ENCODE measurements at regions not wholly inside any gene's neighbourhood (a gene's known extent, or its start where the extent isn't known, plus 50 kb on each side); places are given as distances from the start of the nearest gene placed in this dataset.

- no peak for DNase-seq
Observed at GRCh38 chr6:147870506-147871110, 362.1 kb downstream of the SAMD5 start.

GRCh38 chr6:147872002-147872401 is 363.5 kb downstream of the SAMD5 start:
- no peak for DNase-seq

GRCh38 chr6:147873816-147874215 is 365.3 kb downstream of the SAMD5 start:
- no peak for DNase-seq

GRCh38 chr6:147874322-147874721 is 365.8 kb downstream of the SAMD5 start:
- no peak for DNase-seq

- DNase-seq: no peak
Observed at GRCh38 chr6:147879031-147879580, 370.6 kb downstream of the SAMD5 start.

GRCh38 chr6:147881432-147881831 is 372.9 kb downstream of the SAMD5 start:
- no peak for DNase-seq

GRCh38 chr6:147888374-147888773 is 379.9 kb downstream of the SAMD5 start:
- no peak for DNase-seq

GRCh38 chr6:147891671-147892070 is 383.2 kb downstream of the SAMD5 start:
- no peak for DNase-seq

- no peak for DNase-seq
Observed at GRCh38 chr6:147892476-147892875, 384.0 kb downstream of the SAMD5 start.

- no peak for DNase-seq
Observed at GRCh38 chr6:147895272-147895671, 386.8 kb downstream of the SAMD5 start.

- no peak for DNase-seq
Observed at GRCh38 chr6:147900247-147900830, 391.8 kb downstream of the SAMD5 start.

- no peak for DNase-seq
Observed at GRCh38 chr6:147903321-147903720, 394.8 kb downstream of the SAMD5 start.

GRCh38 chr6:147903931-147904330 is 395.4 kb downstream of the SAMD5 start:
- DNase-seq: no peak

GRCh38 chr6:147904416-147904815 is 395.9 kb downstream of the SAMD5 start:
- no peak for DNase-seq

- no peak for DNase-seq
Observed at GRCh38 chr6:147905711-147906110, 397.2 kb downstream of the SAMD5 start.

- no peak for DNase-seq
Observed at GRCh38 chr6:147906361-147906760, 397.9 kb downstream of the SAMD5 start.

GRCh38 chr6:147909640-147910039 is 401.1 kb downstream of the SAMD5 start:
- no peak for DNase-seq

- no peak for DNase-seq
Observed at GRCh38 chr6:147910281-147910680, 401.8 kb downstream of the SAMD5 start.

GRCh38 chr6:147911057-147911456 is 402.6 kb downstream of the SAMD5 start:
- DNase-seq: no peak

- DNase-seq: no peak
Observed at GRCh38 chr6:147911686-147912085, 403.2 kb downstream of the SAMD5 start.

GRCh38 chr6:147922799-147923198 is 414.3 kb downstream of the SAMD5 start:
- no peak for DNase-seq

GRCh38 chr6:147924598-147924997 is 416.1 kb downstream of the SAMD5 start:
- no peak for DNase-seq

GRCh38 chr6:147925826-147926225 is 416.8 kb upstream of the SASH1 start:
- DNase-seq: no peak

GRCh38 chr6:147930745-147931144 is 411.9 kb upstream of the SASH1 start:
- no peak for DNase-seq

- DNase-seq: no peak
Observed at GRCh38 chr6:147933224-147933623, 409.4 kb upstream of the SASH1 start.
